Type B pancreatic cell (in vitro differentiated cells): ENCODE measurements at regions not wholly inside any gene's neighbourhood (a gene's known extent, or its start where the extent isn't known, plus 50 kb on each side); places are given as distances from the start of the nearest gene placed in this dataset.

ENCODE experiments used
- DNase-seq: peaks from one replicate; pipeline ENCODE4 v3.0.0; 2021; ENCODE audit warnings: mixed read lengths; ENCODE audit not compliant: unreplicated experiment; ENCODE audit errors: extremely low spot score
- H3K27ac Mint-ChIP-seq: 2 replicates; pipeline ENCODE4 v1.8.0; 2021; ENCODE audit warnings: mild to moderate bottlenecking, mixed read lengths
- H3K27me3 Mint-ChIP-seq: 2 replicates; pipeline ENCODE4 v1.8.0; 2021; ENCODE audit warnings: mixed read lengths
- H3K36me3 Mint-ChIP-seq: 2 replicates; pipeline ENCODE4 v1.8.0; 2021; ENCODE audit warnings: mixed read lengths
- H3K4me1 Mint-ChIP-seq: one replicate; pipeline ENCODE4 v1.8.0; 2021; ENCODE audit warnings: mixed read lengths; ENCODE audit not compliant: unreplicated experiment
- H3K4me3 Mint-ChIP-seq: 2 replicates; pipeline ENCODE4 v1.8.0; 2021; ENCODE audit warnings: mild to moderate bottlenecking, mixed read lengths
- H3K9me3 Mint-ChIP-seq: 2 replicates; pipeline ENCODE4 v1.8.0; 2021; ENCODE audit warnings: mixed read lengths
- TF ChIP-seq, protein P1 (sequence below): fragments of 200-600 bp; sonication (generic); conservative IDR thresholded peaks from 2 replicates; pipeline ENCODE4 v1.5.0; 2021; ENCODE audit warnings: antibody characterized with exemption, mild to moderate bottlenecking

GRCh38 chr4:132132433-132132832 lies 1016.7 kb upstream of the PCDH10 start:
- Mint-ChIP-seq H3K27me3 (no peaks in the 10 kb centered on the region), H3K36me3 (no peaks in the 10 kb centered on the region), H3K4me1 (no peaks in the 10 kb centered on the region), H3K27ac (no peak overlapping the region), H3K9me3 (peaks cover 5% of the 10 kb centered on the region), H3K4me3 (no peak overlapping the region)
- TF ChIP-seq, protein P1, sequence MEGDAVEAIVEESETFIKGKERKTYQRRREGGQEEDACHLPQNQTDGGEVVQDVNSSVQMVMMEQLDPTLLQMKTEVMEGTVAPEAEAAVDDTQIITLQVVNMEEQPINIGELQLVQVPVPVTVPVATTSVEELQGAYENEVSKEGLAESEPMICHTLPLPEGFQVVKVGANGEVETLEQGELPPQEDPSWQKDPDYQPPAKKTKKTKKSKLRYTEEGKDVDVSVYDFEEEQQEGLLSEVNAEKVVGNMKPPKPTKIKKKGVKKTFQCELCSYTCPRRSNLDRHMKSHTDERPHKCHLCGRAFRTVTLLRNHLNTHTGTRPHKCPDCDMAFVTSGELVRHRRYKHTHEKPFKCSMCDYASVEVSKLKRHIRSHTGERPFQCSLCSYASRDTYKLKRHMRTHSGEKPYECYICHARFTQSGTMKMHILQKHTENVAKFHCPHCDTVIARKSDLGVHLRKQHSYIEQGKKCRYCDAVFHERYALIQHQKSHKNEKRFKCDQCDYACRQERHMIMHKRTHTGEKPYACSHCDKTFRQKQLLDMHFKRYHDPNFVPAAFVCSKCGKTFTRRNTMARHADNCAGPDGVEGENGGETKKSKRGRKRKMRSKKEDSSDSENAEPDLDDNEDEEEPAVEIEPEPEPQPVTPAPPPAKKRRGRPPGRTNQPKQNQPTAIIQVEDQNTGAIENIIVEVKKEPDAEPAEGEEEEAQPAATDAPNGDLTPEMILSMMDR = no peak
- no peak for DNase-seq

DNA sequence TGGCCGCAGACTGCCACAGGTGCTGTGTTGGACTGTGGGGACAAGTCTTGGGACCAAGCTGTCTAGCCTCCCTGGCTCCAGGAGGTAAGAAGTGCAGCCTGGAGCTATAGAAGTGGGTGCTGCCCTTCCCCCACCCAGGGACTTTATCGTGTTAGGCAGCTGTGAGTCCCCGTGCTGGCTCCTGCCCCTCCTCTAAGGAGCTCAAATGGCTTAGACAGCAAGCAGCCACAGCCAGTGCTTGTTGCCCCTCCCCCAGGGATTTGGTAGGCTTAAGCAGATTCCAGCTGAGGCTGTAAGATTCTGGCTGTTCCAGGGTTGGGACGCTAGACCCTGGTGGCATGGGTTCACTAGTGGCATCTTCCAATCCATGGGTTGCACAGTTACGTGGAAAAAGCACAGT lies 979.4 kb upstream of the PCDH10 start:
- TF ChIP-seq, protein P1 = no peak
- Mint-ChIP-seq H3K27ac (no peak overlapping the region), H3K36me3 (no peaks in the 10 kb centered on the region), H3K27me3 (no peaks in the 10 kb centered on the region), H3K4me3 (no peak overlapping the region), H3K4me1 (no peaks in the 10 kb centered on the region), H3K9me3 (no peaks in the 10 kb centered on the region)
- DNase-seq = no peak

GRCh38 chr4:132180020-132180427 lies 969.1 kb upstream of the PCDH10 start:
- Mint-ChIP-seq H3K27me3 (no peaks in the 10 kb centered on the region), H3K36me3 (no peaks in the 10 kb centered on the region), H3K27ac (no peak overlapping the region), H3K4me3 (no peak overlapping the region), H3K9me3 (no peaks in the 10 kb centered on the region), H3K4me1 (no peaks in the 10 kb centered on the region)
- TF ChIP-seq, protein P1 = no peak
- DNase-seq = no peak

DNA sequence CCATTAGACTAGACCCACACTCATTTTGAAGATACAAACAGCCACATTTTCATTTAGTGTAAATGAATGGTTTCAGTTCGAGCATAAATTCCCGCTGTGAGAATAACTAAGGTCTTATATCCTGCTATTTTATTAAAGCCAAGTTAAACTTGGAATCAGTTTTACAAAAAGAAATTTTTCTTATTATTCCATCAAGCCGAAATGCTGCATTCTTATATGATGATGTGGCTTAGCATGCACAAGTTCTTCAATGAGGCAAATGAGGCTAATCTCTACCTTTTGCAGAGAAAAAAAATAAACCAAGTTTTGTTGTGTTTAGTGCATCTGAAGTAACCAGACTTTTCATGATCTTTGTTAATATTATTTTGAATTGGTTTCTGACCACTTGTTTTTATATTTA lies 953.9 kb upstream of the PCDH10 start:
- H3K27me3 Mint-ChIP-seq = no peaks in the 10 kb centered on the region
- no peak overlapping the region for H3K4me3 Mint-ChIP-seq
- H3K27ac Mint-ChIP-seq = no peak overlapping the region
- no peaks in the 10 kb centered on the region for H3K9me3 Mint-ChIP-seq
- no peaks in the 10 kb centered on the region for H3K4me1 Mint-ChIP-seq
- H3K36me3 Mint-ChIP-seq = no peaks in the 10 kb centered on the region
- TF ChIP-seq, protein P1 = no peak
- no peak for DNase-seq

- Mint-ChIP-seq H3K9me3 (no peaks in the 10 kb centered on the region), H3K27me3 (no peaks in the 10 kb centered on the region), H3K4me1 (no peaks in the 10 kb centered on the region), H3K36me3 (no peaks in the 10 kb centered on the region), H3K4me3 (no peak overlapping the region), H3K27ac (no peak overlapping the region)
- DNase-seq = no peak
- TF ChIP-seq, protein P1 = no peak
Measured at GRCh38 chr4:132203618-132204017, 945.5 kb upstream of the PCDH10 start.

DNA sequence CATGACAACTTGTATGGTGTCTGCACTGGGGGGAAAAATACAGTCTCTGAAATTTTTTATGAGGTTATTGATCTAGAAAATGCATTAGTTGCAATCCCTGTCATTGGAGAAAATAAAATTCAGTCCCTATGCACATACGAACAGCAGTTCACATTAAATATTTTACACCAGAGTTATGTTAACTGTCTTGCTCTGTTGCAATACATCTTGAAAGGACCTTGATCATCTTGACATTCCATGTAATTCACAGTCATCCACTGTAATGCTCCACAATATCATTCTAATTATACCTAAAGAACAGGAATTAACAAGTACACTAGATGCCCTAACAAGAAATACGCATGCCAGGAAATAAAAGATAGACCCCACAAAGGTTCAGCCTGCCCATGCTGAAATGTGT lies 934.6 kb upstream of the PCDH10 start:
- TF ChIP-seq, protein P1 = no peak
- H3K27ac Mint-ChIP-seq = no peak overlapping the region

More for the DNA sequence above, 934.6 kb upstream of the PCDH10 start:
- no peak overlapping the region for H3K4me3 Mint-ChIP-seq
- H3K9me3 Mint-ChIP-seq = no peaks in the 10 kb centered on the region
- H3K36me3 Mint-ChIP-seq = no peaks in the 10 kb centered on the region
- no peaks in the 10 kb centered on the region for H3K4me1 Mint-ChIP-seq
- no peaks in the 10 kb centered on the region for H3K27me3 Mint-ChIP-seq
- DNase-seq = no peak
